Tongue (tissue), 1 donor: ENCODE measurements at regions not wholly inside any gene's neighbourhood (a gene's known extent, or its start where the extent isn't known, plus 50 kb on each side); places are given as distances from the start of the nearest gene placed in this dataset.
A peak's percentile ranks its signal among the peaks of the same experiment; 100 is the strongest.

Experiments used
- DNase-seq: peaks from one replicate; pipeline ENCODE4 v3.0.0-alpha.2; 2015

- DNase-seq, result no peak
Measured at GRCh38 chr15:49751191-49751590, 130.3 kb downstream of the DTWD1 start.

GRCh38 chr15:49751751-49752150, 130.9 kb downstream of the DTWD1 start:
- no peak for DNase-seq

DNA sequence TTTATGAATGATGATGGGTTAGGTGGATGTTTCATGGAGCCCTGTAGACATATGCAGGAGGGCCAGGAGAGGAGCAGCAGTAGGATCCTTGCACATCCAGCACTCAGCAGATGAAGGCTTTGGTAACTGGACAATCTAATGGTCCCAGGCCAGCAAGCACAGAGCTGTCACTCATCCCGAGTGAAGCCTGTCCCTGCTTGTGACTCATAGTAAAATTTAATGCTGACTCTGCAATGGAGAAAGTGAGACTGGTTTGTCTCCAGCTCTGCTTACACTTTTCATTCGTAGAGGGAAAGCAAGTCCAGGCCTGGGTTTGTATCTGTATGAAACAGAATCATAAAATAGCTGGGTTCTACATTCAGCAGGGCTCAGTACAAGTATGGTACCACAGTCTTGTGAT, 131.7 kb downstream of the DTWD1 start:
- no peak for DNase-seq

DNA sequence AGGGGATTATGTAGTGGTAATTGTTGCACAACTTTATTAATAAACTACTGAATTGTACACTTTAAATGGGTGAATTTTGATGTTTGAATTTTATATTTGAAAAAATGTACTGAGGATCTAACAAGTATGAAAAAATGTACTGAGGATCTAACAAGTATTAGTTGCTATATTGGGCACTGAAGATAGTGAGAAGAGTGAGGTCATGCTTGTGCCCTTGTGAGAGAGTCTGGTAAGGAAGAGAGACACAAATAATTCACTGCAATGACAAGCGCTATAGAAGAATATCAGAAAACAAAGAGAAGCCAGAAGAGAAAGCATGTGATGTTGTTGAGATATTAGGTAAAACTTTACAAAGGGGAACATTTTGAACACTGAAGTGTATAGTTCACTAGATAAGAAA, 137.6 kb downstream of the DTWD1 start:
- no peak for DNase-seq

DNA sequence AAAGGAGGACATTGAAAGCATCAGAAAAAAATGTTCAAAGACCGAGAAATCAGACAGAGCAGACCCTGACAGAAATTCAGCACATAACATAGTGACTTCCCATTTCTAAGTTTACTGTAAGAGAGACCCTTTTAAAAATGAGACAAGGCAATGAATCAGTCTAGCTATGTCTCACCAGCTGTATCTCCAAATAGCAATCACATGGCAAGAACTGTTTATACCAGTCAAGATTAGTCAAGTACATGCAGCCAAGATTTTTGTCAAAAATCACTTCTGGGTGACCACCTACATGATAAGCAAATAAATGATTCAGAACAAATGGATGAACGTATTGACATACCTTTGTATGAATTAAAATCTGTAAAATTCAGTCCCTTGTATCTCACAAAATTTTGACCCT, 138.0 kb downstream of the DTWD1 start:
- DNase-seq, result no peak

GRCh38 chr15:49760749-49761148, 139.9 kb downstream of the DTWD1 start:
- DNase-seq, result no peak

DNA sequence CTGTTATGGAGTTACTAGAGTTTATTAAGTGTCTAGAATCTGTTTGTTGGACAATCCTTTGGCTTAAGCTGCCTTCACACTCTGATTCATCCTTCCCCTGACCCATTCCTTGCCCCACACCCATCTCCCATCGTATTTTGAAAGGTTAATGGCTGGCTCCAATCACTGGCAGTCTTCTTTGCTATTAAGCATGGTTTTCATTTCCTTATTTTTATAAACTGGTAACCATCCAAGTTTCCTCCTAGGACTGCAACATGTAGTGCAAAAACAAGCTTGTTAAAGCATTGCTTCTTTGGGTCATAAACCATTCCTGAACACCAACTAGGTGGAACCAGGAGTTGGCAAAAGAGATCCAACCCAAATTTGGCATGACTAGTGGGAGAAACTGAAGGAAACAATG, 148.4 kb downstream of the DTWD1 start:
- DNase-seq, result no peak

DNA sequence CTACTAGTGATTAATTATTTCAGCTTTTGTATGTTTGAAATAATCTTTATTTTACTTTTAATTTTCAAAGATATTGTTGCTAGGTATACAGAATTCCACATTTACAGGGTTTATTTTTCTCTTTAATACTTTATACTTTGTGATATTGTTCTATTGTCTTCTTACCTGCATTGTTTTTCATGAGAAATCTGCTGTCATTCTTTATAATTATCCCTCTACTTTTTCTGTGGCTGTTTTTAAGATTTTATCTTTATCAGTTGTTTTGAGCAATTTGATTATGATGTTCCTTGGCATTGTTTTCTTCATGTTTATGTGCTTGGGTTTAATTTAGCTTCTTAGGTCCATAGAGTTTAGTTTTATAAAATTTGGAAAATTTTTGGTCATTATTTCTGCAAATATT, 168.6 kb downstream of the DTWD1 start:
- DNase-seq, result no peak

- DNase-seq, result no peak
Measured at GRCh38 chr15:49793943-49794342, 173.1 kb downstream of the DTWD1 start.

DNA sequence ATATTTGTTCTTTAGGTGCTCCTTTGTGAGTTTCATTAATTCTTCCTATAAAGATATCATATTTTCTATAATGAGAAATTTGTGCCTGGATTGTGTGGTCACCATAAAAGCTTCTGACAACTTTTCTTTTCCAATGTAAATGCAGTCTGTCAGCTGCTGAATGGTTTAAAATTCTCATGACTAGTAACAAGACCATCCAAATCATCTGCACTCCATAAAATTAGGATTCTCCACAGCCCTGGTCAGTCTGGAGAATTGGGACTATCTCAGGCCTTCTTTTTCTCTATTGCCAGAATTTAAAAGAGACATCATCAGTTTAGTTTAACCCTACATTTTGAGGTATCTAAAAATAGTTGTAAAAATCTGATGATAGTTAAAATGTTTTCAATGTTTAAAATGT, 180.9 kb downstream of the DTWD1 start:
- peak; percentile 53 for DNase-seq
